Stimulated activated CD4-positive, alpha-beta T cell treated with anti-CD3 and anti-CD28 coated beads, TNF-alpha, amount 100 ng/mL, for 48 hours (primary cell): ENCODE measurements at regions not wholly inside any gene's neighbourhood (a gene's known extent, or its start where the extent isn't known, plus 50 kb on each side); places are given as distances from the start of the nearest gene placed in this dataset.
"Not testable (repeated sequence)": the region's sequence is repeated elsewhere in the genome, so short reads cannot be mapped to it uniquely, and the experiment has no call there.

ENCODE experiments used
- DNase-seq, 3 donors: peaks; one replicate each; pipeline ENCODE4 v3.0.0-alpha.2; 2020; ENCODE audit warnings: low read depth in 3 of 3

DNA sequence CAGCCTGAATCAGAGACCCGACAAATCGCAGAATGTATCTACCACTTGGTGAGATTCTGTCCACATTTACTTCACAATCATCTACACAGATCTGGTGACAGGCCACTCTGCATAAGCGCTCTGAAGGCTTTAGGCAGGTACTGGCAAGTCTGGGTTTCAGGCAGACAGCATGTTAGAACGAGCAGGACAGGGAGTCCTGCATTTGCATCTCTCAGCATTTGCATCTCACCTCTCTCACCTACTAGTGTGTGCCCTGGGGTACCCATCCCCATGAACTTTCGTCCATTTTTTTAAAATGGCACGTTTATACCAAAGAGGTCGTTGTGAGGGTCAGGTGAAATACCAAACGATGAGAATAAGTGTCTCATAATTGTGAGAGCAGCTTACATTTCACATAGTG is 108.2 kb downstream of the SPATA31A1 start:
- DNase-seq = not testable (repeated sequence)

DNA sequence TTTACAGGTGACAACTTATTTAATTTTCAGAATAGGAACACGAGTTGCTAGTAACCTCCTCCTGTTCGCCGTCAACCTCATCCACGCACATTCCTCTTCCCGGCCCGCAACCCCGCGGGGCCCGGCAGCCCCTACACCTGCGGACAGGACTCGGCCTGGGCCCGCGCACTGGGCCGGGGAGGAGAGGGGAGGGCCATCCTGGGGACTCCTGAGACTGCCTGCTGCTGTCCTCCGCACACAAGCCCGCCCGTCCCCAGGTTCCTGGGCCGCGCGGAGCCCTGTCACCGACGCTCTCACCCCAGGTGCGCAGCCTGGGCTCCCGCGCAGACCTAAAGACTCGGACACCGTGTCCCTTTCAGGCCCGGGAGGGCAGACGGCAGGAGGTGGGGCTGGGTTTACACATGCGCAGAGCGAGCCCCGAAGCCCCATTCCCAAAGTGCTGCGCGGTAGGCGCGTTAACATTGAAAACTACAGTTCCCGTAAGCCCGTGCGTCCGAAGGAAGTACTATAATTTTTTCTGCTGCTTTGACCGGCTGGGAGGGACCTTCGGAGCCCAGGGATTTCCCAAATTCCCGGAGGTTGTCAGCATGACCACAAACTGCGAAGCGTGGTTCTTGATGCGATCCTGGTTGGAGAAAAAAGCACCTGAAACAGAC is 108.8 kb downstream of the SPATA31A1 start:
- peak; percentile 44 to 65 (median 44) for DNase-seq

GRCh38 chr9:39474499-39474898 is 119.0 kb downstream of the SPATA31A1 start:
- not testable (repeated sequence) for DNase-seq

DNA sequence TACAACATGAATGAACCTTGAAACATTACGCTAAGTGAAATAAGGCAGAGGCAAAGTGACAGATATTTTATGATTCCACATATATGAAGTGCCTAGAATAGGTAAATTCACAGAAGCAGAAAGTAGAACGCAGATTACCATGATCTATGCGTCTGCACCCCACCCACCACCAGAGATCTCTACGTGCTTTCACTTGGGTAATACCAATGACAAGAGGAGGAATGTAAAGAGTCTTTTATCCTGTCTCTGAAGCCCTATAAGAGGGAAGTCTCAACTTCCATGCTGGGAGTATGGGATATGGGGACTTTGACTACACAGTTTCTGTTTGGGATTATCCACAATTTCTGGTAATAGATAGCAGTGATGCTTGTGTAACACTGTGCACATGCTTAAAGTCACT is 127.6 kb downstream of the SPATA31A1 start:
- not testable (repeated sequence) for DNase-seq

DNA sequence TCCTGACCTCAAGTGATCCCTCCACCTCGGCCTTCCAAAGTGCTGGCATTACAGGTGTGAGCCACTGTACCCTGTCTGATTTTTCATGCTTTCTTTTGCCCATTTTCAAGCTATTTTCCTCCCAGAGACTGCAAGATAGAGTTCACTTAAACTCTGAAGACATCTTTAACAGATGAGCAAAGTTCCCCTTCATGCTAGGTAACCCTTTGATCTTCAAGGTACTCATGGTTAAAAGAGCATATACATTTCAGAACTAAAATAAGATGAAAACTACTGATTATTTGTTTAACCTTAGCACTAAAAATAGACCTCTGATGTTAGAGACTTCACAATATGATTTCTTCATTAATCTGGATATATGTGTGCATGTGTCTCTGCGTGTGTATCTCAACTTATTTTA is 128.4 kb downstream of the SPATA31A1 start:
- DNase-seq = not testable (repeated sequence)

GRCh38 chr9:39484292-39484691 is 128.8 kb downstream of the SPATA31A1 start:
- not testable (repeated sequence) for DNase-seq

DNA sequence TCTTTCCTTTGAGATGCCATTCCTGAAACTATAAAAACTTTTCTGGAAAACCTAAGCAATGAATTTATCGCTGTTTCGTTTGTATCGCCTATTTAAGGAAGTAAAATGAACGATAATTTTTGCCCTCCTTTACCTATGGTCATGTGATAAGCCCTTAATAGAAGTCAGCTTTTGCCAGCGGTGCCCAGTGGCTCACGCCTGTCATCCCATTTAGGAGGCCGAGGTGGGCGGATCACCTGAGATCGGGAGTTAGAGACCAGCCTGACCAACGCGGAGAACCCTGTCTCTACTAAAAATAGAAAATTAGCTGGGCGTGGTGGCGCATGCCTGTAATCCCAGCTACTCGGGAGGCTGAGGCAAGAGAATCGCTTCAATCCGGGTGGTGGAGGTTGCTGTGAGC is 132.0 kb downstream of the SPATA31A1 start:
- DNase-seq = not testable (repeated sequence)

DNA sequence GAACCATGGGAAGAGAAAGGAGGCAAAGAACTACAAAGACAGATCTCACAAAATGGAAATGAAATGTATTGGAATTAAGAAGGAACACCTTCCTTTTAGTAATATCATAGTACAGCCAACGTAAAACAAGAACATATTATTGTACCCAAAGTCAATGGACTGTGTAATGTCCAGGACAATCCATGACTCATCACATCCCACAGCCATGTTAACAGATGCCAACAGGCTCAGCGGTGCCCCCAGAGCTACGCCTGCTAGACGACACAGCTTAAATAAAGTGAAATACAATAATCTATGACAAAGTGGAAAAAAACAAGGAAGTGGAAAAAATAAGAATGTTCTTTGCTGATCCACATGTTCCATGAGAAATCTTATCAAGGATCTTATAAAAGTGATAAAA is 140.8 kb downstream of the SPATA31A1 start:
- not testable (repeated sequence) for DNase-seq

DNA sequence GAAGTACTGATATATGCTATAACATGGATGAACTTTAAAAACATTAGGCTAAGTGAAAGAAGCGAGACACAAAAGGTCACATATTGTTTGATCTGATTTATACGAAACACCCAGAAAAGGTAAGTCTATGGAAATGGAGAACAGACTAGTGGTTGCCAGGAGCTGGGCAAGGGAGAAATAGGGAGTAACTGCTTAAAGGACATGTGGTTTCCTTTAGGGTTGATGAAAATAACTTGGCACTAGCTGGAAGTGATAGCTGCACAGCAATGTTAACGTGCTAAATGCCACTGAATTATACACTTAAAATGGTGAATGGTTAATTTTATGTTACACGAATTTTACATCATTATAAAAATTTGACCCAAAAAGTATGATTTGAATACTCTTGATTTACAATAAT is 147.7 kb downstream of the SPATA31A1 start:
- DNase-seq = not testable (repeated sequence)

DNA sequence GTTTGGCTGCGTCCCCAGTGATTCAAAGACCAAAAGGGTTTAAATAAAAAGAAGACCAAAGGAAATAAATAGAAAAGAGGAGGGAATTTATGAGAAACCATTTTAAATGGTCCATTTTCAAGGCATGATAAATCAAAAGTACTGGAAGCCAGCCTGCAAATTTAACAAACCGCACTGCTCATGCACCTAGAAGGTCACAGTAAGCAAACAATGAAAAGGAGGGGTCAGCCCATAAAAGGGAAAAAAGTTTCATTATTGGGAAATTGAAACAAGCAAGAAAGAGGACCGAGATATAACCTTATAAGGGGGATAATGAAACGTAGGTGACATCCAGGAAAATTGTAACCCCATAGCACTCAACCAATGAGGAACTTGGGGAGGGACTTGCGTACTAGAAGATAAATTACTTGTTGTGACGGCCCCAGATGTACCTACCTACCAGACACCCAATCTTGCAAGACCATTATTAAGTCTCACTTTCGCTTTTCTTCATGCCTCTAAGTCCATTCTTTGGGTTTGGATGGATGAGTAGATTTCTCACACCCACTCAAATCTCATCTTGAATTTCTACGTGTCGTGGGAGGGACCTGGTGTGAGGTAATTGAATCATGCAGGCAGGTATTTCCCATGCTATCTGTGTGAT is 172.0 kb downstream of the SPATA31A1 start:
- not testable (repeated sequence) for DNase-seq

DNA sequence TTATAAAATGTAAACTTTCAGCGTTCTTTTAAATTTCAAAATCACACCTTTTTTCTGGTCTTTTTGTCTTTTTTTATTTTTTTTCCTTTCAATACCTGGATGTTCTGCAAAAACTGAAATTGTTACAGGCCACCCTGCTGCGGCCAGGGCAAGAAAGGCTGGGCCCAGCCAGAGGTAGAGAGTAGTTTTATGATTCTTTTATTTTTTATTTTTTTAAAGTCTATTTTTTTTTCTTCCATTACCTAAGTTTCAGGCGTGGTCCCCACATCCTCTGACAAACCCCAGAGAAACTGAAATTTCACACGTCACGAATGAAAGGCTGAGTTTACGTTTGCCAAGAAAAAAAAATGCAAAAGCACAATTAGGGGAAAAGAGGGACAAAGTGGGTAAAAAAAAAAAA is 177.1 kb downstream of the SPATA31A1 start:
- not testable (repeated sequence) for DNase-seq

GRCh38 chr9:39533001-39533762 is 177.7 kb downstream of the SPATA31A1 start:
- not testable (repeated sequence) for DNase-seq

DNA sequence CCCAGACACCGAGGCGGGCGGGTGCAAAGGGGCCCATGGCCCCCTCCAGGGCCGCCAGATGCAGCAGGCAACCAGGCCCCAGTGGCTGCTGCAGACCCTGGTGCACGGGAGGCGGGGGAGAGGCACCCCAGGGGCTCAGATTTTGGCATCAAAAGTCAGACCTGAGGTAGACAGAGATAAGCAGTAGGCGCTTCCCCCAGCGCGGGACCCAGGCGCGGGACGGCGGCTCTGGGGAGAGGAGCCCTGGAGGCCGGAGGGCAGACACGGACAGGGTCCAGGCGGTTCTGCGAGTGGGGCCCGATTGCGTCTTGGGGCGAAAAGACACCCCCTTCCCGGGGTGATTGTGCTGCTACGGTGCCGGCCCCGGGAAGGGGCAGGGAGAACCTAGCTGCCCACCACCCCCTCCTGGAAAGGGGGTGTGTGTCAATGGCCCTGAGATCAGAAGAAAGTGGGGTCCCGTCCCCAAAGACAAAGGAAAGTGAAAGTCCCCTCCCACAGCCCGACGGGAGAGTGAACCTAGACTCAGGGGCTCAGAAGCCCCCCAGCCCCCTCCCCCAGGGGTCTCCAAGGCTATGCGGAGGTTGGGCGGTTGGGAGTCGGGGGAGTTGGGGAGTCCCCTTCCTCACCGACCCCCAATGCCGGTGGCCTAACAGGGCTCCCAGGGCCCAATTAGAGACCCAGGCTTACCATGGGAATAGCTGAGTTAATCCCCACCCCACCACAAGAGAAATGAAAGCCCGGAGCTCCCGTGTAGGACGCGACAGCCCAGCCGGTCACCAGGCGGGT is 178.5 kb downstream of the SPATA31A1 start:
- DNase-seq = not testable (repeated sequence)

DNA sequence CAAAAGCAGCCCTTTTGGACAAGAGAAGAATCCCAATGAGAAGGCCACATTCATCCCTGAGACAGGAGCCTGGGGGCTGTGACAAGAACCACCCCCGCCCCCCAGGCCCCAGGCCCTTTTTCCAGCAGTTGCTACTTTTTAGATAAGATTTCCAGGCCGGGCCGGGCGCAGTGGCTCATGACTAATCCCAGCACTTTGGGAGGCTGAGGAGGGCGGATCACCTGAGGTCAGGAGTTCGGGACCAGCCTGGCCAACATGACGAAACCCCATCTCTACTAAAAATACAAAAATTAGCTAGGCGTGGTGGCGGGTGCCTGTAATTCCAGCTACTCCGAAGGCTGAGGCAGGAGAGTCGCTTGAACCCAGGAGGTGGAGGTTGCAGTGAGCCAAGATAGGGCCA is 179.4 kb downstream of the SPATA31A1 start:
- DNase-seq = not testable (repeated sequence)

DNA sequence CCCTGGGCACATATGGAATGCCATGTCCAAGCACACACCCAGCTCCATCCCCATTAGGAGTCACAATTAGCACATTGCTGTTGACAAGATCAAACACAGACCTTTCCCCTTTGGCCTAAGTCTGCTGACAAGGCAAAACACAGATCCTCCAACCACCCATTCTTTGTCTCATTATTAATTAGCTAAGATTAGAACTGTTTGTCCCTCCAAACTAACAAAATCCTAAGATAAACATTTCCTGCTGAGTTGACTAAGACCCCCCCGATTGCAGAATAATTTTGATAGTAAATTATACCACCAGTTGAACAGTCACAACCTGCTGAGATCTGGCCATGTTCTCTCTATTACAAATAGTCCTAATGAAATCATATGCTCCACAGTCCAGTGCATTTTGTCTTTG is 186.7 kb downstream of the SPATA31A1 start:
- not testable (repeated sequence) for DNase-seq

- DNase-seq = not testable (repeated sequence)
Observed at GRCh38 chr9:39545079-39545478, 189.6 kb downstream of the SPATA31A1 start.

- DNase-seq = not testable (repeated sequence)
Observed at GRCh38 chr9:39550573-39550972, 195.1 kb downstream of the SPATA31A1 start.

DNA sequence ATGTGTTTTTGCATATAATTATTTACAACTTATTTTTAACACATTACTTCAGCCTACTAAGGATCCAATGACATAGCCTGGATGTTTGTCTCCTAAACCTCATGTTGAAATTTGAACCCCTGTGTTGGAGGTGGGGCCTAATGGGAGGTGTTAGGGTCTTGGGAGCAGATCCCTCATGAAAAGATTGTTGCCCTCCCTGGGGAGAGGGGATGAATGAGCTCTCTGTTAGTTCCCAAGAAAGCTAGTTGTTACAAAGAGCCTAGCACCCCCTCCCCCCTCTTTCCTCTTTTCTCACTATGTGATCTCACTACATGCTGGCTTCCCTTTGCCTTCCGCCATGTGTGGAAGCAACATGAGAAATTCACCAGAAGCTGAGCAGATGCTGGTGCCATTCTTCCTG is 196.1 kb downstream of the SPATA31A1 start:
- not testable (repeated sequence) for DNase-seq

DNA sequence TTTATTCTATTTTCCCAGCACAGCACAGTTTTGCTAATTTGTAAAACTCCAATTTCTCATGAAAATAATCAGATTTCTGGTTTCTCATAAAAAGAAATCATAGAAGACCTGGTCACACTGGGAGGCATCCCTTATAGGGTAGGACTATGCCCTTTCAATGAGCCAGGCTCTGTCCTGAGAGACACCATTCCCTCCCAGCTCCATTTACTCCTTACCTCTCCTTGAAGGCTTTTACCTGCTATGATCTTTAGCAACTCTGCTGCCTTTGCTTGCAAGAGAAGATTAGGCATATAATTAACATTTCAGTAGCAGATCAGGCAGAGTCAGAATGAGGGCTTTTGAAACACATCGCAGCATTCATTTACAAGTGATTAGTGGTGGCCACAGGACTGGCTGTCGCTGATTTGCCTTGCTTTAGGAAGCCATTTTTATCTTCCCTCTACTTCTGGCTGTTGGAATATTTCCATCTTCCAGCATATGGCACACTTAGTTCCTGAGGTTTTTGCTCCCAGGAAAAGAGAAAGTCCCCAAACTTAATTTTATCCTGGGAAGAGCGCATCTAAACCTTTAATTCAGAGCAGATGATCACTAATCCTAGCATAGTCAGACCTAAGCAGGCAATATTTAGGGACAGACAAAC is 196.9 kb downstream of the SPATA31A1 start:
- DNase-seq = not testable (repeated sequence)

GRCh38 chr9:39554352-39554751 is 198.9 kb downstream of the SPATA31A1 start:
- DNase-seq = not testable (repeated sequence)

DNA sequence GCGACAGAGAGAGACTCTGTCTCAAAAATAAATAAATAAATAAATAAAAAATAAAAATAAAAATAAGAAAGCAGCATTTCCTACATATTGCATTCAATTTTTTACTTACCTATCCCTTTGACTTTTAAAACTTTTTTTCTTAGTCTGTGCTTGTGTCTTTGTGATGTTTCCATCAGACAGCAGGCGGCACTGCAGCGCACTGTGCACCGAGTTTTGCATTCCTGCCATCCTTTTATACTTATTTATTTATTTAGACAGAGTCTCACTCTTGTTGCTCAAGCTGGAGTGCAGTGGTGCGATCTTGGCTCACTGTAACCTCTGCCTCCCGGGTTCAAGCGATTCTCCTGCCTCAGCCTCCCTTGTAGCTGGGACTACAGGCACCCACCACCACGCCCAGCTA is 203.9 kb downstream of the SPATA31A1 start:
- peak in 1 of 3 donors; percentile 1 for DNase-seq
